ENCODE measurements at regions not wholly inside any gene's neighbourhood (a gene's known extent, or its start where the extent isn't known, plus 50 kb on each side); places are given as distances from the start of the nearest gene placed in this dataset.
"Not testable (repeated sequence)": the region's sequence is repeated elsewhere in the genome, so short reads cannot be mapped to it uniquely, and the experiment has no call there.

DNA sequence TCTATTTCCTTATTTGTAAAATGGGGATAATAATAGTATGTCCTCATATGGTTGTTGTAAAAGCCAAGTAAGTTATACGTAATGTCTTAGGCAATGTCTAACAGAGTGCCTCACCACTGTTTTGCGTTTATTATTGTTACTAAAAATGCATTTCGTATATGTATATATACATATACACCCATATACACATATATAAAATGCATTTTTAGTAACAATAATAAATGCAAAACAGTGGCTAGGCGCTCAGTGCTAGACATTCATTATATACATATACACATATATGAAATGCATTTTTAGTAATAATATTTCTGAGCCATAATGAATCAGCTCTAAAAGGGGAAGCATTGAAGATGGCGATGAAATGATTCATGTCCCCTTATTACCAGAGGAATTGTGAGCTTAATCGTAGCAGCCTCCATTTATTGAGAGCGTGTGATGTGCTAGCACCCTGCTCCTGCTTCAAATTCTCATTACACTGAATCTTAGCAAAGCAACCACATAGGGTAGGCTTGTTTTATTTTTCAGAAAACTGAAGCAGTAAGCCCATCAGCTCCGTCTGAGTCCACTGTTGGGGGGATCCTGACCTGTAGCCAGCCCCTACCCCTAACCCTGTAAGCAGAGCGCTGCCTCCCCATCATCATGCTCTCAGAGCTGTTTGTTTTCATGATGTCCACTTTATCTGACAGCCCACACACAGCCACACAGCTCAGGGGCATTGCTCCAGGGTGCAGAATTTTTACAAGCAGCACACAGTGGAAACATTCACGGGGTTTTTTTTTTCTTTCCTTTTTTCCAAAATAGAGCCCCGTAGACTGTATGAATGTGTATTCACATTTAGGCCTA, 97.1 kb upstream of the NAV2 start:
- Mint-ChIP-seq H3K27ac (ENCODE audit: unreplicated experiment) (peak overlapping the region; percentile 85), H3K27me3 (ENCODE audit: low read depth) (no peaks in the 10 kb centered on the region), H3K4me3 (ENCODE audit: unreplicated experiment) (no peak overlapping the region), H3K9me3 (ENCODE audit: low read depth) (peaks cover 15% of the 10 kb centered on the region), H3K4me1 (ENCODE audit: low read depth) (peaks cover 21% of the 10 kb centered on the region), H3K36me3 (ENCODE audit: low read depth) (peaks cover 7% of the 10 kb centered on the region)
- TF ChIP-seq, protein P1, sequence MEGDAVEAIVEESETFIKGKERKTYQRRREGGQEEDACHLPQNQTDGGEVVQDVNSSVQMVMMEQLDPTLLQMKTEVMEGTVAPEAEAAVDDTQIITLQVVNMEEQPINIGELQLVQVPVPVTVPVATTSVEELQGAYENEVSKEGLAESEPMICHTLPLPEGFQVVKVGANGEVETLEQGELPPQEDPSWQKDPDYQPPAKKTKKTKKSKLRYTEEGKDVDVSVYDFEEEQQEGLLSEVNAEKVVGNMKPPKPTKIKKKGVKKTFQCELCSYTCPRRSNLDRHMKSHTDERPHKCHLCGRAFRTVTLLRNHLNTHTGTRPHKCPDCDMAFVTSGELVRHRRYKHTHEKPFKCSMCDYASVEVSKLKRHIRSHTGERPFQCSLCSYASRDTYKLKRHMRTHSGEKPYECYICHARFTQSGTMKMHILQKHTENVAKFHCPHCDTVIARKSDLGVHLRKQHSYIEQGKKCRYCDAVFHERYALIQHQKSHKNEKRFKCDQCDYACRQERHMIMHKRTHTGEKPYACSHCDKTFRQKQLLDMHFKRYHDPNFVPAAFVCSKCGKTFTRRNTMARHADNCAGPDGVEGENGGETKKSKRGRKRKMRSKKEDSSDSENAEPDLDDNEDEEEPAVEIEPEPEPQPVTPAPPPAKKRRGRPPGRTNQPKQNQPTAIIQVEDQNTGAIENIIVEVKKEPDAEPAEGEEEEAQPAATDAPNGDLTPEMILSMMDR (IDR thresholded peaks at IDR 0.05) = no peak
- no peak for DNase-seq (ENCODE audit: low spot score)

DNA sequence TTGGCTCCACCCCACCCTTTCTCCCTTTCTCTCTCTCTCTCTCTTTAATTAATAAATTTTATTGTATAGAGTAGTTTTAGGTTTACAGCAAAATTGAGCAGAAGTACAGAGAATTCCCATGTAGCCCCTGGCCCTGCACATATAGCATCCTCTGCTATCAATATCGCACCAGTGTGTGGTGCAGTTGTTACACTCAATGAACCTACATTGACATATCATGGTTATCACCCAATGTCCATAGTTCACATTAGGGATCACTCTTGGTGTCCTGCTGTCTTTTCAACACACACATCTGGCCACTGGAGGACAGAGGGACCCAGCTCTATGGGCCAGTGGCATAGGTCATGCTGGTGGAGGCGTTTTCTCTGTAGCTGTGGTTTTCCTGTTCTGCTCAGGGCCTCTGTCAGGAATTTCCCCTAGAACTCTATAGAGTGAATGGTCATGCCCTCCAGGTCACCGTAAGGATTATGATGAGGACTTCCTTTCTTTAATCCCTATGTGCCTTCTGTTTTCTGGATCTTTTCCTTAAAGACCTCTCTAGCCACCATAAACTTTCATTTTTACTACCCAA, 98.2 kb upstream of the NAV2 start:
- Mint-ChIP-seq H3K36me3 (ENCODE audit: low read depth) (peaks cover 7% of the 10 kb centered on the region), H3K9me3 (ENCODE audit: low read depth) (peaks cover 15% of the 10 kb centered on the region), H3K4me3 (ENCODE audit: unreplicated experiment) (no peak overlapping the region), H3K27me3 (ENCODE audit: low read depth) (no peaks in the 10 kb centered on the region), H3K4me1 (ENCODE audit: low read depth) (peaks cover 21% of the 10 kb centered on the region), H3K27ac (ENCODE audit: unreplicated experiment) (no peak overlapping the region)
- TF ChIP-seq, protein P1 (IDR thresholded peaks at IDR 0.05) = peak; percentile 16
- no peak for DNase-seq (ENCODE audit: low spot score)

DNA sequence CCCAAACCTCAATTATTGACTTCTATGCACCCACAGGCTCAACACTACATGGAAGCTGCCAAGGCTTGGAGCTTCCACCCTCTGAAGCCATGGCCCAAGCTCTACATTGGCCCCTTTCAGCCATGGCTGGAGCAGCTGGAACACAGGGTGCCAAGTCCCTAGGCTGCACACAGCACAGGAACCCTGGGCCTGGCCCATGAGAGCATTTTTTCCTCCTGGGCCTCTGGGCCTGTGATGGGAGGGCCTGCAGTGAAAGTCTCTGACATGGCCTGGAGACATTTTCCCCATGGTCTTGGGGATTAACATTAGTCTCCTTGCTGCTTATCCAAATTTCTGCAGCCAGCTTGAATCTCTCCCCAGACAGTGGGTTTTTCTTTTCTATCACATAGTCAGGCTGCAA, 100.6 kb upstream of the NAV2 start:
- H3K27ac Mint-ChIP-seq (ENCODE audit: unreplicated experiment); H3K4me3 Mint-ChIP-seq (ENCODE audit: unreplicated experiment); H3K36me3 Mint-ChIP-seq (ENCODE audit: low read depth); DNase-seq (ENCODE audit: low spot score); H3K27me3 Mint-ChIP-seq (ENCODE audit: low read depth); H3K9me3 Mint-ChIP-seq (ENCODE audit: low read depth): not testable (repeated sequence)
- peaks cover 34% of the 10 kb centered on the region for H3K4me1 Mint-ChIP-seq (ENCODE audit: low read depth)

DNA sequence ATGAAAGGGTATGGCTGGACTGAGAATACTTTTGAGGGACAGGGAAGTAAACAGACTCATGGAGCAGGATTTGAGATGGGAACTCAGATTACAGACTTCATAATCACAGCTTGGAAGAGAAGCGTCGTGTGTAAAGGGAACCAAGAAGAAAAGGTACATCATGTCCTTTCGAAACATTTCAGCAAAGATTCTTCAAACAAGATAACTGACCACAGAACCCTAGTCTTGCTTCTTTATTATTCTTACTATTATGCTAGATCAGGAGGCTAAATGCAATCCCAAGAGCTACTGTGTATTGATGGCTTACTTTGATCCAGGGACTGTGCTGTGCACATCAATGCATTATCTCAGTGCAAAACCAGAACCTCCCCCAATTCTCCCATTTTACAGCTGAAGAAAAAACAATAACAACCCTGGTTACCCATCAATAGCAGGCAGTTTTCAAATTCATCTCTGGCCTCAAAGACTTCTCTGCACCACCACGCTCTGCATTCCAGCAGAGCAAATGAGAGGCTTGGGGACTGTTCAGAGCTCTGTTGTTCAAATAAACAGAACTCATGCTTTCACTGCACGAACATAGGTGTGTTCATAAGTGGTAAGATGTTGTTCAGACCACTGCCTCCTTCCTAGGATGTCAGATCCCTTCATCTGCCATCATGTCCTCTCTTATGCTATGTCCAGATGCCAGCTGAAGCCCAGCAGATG, 104.8 kb upstream of the NAV2 start:
- H3K36me3 Mint-ChIP-seq (ENCODE audit: low read depth) = peaks cover 9% of the 10 kb centered on the region
- peaks cover 16% of the 10 kb centered on the region for H3K9me3 Mint-ChIP-seq (ENCODE audit: low read depth)
- no peak overlapping the region for H3K4me3 Mint-ChIP-seq (ENCODE audit: unreplicated experiment)
- TF ChIP-seq, protein P1 (IDR thresholded peaks at IDR 0.05) = no peak
- H3K27ac Mint-ChIP-seq (ENCODE audit: unreplicated experiment) = no peak overlapping the region
- no peak for DNase-seq (ENCODE audit: low spot score)
- H3K27me3 Mint-ChIP-seq (ENCODE audit: low read depth) = peaks cover 2% of the 10 kb centered on the region
- H3K4me1 Mint-ChIP-seq (ENCODE audit: low read depth) = peaks cover 35% of the 10 kb centered on the region

DNA sequence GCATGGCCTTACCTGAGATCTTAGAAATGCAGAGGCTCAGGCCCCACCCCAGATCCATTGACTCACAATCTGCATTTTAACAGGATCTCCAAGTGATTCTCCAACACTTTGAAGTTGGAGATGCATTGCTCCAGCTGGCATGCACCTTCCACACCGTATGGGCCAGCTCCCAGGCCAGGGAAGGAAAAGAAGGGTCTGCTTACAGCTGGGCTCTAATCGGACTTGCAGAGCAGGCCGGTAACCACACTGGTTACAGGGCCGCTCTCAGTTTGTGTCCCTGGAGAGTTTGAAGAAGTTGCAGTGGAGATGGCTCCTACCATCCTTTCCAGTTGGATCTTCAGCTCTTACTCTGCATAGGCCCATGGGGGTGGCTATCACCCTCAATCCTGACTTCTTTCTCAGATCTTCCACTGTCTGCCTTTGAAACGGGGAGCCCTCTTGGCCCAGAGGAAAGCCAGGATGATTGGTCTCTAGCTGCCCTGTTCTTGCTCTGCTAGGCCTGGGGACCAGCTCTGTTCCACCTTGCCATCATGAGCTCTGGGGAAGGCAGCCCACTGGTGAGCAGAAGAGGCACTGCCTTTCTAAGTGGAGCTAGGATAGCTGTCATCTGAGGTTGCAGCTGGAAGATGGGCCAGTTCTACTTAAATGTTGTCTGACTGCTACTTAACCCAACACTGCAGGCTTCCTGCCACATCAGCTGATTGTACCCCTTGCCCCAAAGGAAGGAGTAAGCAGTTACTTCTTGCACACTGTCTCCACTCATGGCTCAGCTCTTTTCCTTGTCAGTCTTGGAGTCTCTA, 105.6 kb upstream of the NAV2 start:
- Mint-ChIP-seq H3K4me3 (ENCODE audit: unreplicated experiment) (no peak overlapping the region), H3K36me3 (ENCODE audit: low read depth) (peaks cover 5% of the 10 kb centered on the region), H3K4me1 (ENCODE audit: low read depth) (peaks cover 42% of the 10 kb centered on the region), H3K27ac (ENCODE audit: unreplicated experiment) (no peak overlapping the region), H3K27me3 (ENCODE audit: low read depth) (peaks cover 2% of the 10 kb centered on the region), H3K9me3 (ENCODE audit: low read depth) (peaks cover 11% of the 10 kb centered on the region)
- TF ChIP-seq, protein P1 (IDR thresholded peaks at IDR 0.05) = no peak
- DNase-seq (ENCODE audit: low spot score) = no peak

Measured in chondrocyte (in vitro differentiated cells).